K562 (cell line): ENCODE measurements at regions not wholly inside any gene's neighbourhood (a gene's known extent, or its start where the extent isn't known, plus 50 kb on each side); places are given as distances from the start of the nearest gene placed in this dataset.

ENCODE experiments used
- FOXK2 ChIP-seq, 2 experiments: fragments of 450-650 bp; IDR thresholded peaks in 1 of 2; conservative IDR thresholded peaks in 1 of 2; 2 replicates each; pipeline ENCODE4 v1.6.1; 2016; ENCODE audit warnings: low read depth in 2 of 2, mild to moderate bottlenecking in 1 of 2
- HDAC2 ChIP-seq: fragments of 450-650 bp; IDR thresholded peaks from 2 replicates; pipeline ENCODE4 v1.6.1; 2016; ENCODE audit warnings: mild to moderate bottlenecking
- KDM1A ChIP-seq, 2 experiments: fragments of 450-650 bp; IDR thresholded peaks; 2 replicates each; pipeline ENCODE4 v1.6.1; 2016; ENCODE audit warnings: mild to moderate bottlenecking in 2 of 2
- KLF16 ChIP-seq: IDR thresholded peaks from 2 replicates; pipeline ENCODE4 v1.6.1; 2016; ENCODE audit warnings: antibody characterized with exemption
- MAFK ChIP-seq: IDR thresholded peaks from 2 replicates; pipeline ENCODE4 v1.6.1; 2011; ENCODE audit warnings: low read length, improper control_type of control experiment
- POLR2A ChIP-seq: fragments of 450-650 bp; conservative IDR thresholded peaks from 2 replicates; pipeline ENCODE4 v1.6.1; 2016
- RCOR1 ChIP-seq, 2 experiments: IDR thresholded peaks; 2 replicates each; pipeline ENCODE4 v1.6.1; 2012; ENCODE audit warnings: low read depth in 2 of 2, low read length in 2 of 2, borderline replicate concordance in 1 of 2, improper control_type of control experiment in 1 of 2
- SREBF2 ChIP-seq: sonication (generic); formaldehyde crosslinking; IDR thresholded peaks from 2 replicates; pipeline ENCODE4 v1.4.0; 2020; ENCODE audit warnings: mild to moderate bottlenecking, missing genetic modification reagents
- ZZZ3 ChIP-seq: fragments of 450-650 bp; IDR thresholded peaks from 2 replicates; pipeline ENCODE4 v1.6.1; 2016; ENCODE audit warnings: antibody characterized with exemption, mild to moderate bottlenecking, moderate library complexity
- TF ChIP-seq, protein P1 (sequence below): sonication (generic); formaldehyde crosslinking; IDR thresholded peaks from 2 replicates; pipeline ENCODE4 v1.9.0; 2022; ENCODE audit warnings: mild to moderate bottlenecking, missing genetic modification reagents
- TF ChIP-seq, protein P2 (sequence below): sonication (generic); formaldehyde crosslinking; IDR thresholded peaks from 2 replicates; pipeline ENCODE4 v1.8.0; 2022; ENCODE audit warnings: missing genetic modification reagents, mild to moderate bottlenecking, moderate library complexity, borderline replicate concordance
- TF ChIP-seq, protein P3 (sequence below): fragments of 450-650 bp; IDR thresholded peaks from 2 replicates; pipeline ENCODE4 v1.6.1; 2017; ENCODE audit warnings: antibody characterized with exemption
- TF ChIP-seq, protein P4 (sequence below), 3 experiments: IDR thresholded peaks in 2 of 3; conservative IDR thresholded peaks in 1 of 3; 2 replicates each; pipeline ENCODE4 v1.5.1; 2011 to 2012; ENCODE audit warnings: low read length in 3 of 3, mild to moderate bottlenecking in 3 of 3, control low read depth in 2 of 3, improper control_type of control experiment in 1 of 3, inconsistent platforms in 1 of 3, low read depth in 1 of 3, mixed read lengths in 1 of 3, moderate library complexity in 1 of 3; ENCODE audit not compliant: insufficient read depth in 2 of 3

DNA sequence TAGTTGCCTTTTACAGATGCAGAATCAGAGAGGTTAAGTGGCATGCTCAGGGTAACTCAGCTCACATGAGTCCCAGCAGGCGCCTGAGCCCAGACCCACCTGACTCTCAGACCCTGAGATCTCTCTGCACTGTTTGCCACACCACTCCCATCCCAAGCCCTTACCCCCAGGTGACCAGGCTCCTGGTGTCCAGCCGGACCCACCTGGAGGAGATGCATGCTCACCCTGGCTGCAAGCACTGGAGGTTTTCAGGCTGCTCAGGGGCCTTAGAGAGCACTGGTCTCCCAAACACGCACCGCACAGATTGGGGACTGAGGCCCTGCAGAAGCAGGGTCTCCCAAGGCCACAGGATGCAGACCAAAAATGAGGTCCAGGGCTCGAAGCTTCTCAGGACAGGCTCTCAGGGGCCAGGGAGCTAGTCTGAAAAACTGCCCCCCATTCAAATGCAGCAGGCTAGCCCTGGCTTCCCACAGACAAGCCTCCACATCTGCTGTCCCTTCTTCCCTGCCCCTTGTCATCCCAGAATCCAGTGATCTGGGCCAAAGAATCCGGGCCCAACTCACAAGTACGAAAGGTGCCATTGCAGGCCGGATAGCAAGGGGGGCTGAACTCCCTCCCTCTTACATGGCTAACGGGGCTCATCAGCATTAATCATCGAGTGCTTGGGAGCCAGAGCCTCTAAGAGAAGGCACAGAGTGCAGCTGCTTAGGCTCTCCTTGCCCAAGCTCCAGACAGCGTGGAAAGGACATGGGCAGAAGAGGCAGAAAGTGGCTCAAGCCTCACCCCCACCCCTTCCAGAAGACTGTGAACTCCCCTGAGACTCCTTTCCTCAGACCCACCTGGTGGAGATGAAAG is 90.2 kb upstream of the PRR20G start:
- TF ChIP-seq, protein P1, sequence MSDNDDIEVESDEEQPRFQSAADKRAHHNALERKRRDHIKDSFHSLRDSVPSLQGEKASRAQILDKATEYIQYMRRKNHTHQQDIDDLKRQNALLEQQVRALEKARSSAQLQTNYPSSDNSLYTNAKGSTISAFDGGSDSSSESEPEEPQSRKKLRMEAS (CRISPR knock-in tag), result no peak
- TF ChIP-seq, protein P2, sequence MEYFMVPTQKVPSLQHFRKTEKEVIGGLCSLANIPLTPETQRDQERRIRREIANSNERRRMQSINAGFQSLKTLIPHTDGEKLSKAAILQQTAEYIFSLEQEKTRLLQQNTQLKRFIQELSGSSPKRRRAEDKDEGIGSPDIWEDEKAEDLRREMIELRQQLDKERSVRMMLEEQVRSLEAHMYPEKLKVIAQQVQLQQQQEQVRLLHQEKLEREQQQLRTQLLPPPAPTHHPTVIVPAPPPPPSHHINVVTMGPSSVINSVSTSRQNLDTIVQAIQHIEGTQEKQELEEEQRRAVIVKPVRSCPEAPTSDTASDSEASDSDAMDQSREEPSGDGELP (CRISPR knock-in tag), result no peak
- TF ChIP-seq MAFK (no peak), POLR2A (no peak), ZZZ3 (no peak), FOXK2 (conservative IDR thresholded peaks at IDR 0.05 in 1 of 2, IDR thresholded peaks at IDR 0.05 in 1 of 2; ENCODE audit: low read depth in 2 of 2) (no peak), KLF16 (no peak), HDAC2 (no peak), SREBF2 (CRISPR knock-in tag) (no peak), KDM1A (IDR thresholded peaks at IDR 0.05) (no peak), RCOR1 (IDR thresholded peaks at IDR 0.05; ENCODE audit: borderline replicate concordance in 1 of 2, low read depth in 2 of 2, low read length in 2 of 2) (no peak)
- TF ChIP-seq, protein P3, sequence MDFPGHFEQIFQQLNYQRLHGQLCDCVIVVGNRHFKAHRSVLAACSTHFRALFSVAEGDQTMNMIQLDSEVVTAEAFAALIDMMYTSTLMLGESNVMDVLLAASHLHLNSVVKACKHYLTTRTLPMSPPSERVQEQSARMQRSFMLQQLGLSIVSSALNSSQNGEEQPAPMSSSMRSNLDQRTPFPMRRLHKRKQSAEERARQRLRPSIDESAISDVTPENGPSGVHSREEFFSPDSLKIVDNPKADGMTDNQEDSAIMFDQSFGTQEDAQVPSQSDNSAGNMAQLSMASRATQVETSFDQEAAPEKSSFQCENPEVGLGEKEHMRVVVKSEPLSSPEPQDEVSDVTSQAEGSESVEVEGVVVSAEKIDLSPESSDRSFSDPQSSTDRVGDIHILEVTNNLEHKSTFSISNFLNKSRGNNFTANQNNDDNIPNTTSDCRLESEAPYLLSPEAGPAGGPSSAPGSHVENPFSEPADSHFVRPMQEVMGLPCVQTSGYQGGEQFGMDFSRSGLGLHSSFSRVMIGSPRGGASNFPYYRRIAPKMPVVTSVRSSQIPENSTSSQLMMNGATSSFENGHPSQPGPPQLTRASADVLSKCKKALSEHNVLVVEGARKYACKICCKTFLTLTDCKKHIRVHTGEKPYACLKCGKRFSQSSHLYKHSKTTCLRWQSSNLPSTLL, result no peak
- TF ChIP-seq, protein P4, sequence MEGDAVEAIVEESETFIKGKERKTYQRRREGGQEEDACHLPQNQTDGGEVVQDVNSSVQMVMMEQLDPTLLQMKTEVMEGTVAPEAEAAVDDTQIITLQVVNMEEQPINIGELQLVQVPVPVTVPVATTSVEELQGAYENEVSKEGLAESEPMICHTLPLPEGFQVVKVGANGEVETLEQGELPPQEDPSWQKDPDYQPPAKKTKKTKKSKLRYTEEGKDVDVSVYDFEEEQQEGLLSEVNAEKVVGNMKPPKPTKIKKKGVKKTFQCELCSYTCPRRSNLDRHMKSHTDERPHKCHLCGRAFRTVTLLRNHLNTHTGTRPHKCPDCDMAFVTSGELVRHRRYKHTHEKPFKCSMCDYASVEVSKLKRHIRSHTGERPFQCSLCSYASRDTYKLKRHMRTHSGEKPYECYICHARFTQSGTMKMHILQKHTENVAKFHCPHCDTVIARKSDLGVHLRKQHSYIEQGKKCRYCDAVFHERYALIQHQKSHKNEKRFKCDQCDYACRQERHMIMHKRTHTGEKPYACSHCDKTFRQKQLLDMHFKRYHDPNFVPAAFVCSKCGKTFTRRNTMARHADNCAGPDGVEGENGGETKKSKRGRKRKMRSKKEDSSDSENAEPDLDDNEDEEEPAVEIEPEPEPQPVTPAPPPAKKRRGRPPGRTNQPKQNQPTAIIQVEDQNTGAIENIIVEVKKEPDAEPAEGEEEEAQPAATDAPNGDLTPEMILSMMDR (IDR thresholded peaks at IDR 0.05 in 2 of 3, conservative IDR thresholded peaks at IDR 0.05 in 1 of 3; ENCODE audit: insufficient read depth in 2 of 3, low read depth in 1 of 3, low read length in 3 of 3), result no peak
